ENCODE measurements at regions not wholly inside any gene's neighbourhood (a gene's known extent, or its start where the extent isn't known, plus 50 kb on each side); places are given as distances from the start of the nearest gene placed in this dataset.

GRCh38 chr3:104234442-104235194, 1132.1 kb upstream of the ALCAM start:
- no peak for TF ChIP-seq EZH2 (IDR thresholded peaks at IDR 0.05; ENCODE audit: low read length)
- TF ChIP-seq, protein P1, sequence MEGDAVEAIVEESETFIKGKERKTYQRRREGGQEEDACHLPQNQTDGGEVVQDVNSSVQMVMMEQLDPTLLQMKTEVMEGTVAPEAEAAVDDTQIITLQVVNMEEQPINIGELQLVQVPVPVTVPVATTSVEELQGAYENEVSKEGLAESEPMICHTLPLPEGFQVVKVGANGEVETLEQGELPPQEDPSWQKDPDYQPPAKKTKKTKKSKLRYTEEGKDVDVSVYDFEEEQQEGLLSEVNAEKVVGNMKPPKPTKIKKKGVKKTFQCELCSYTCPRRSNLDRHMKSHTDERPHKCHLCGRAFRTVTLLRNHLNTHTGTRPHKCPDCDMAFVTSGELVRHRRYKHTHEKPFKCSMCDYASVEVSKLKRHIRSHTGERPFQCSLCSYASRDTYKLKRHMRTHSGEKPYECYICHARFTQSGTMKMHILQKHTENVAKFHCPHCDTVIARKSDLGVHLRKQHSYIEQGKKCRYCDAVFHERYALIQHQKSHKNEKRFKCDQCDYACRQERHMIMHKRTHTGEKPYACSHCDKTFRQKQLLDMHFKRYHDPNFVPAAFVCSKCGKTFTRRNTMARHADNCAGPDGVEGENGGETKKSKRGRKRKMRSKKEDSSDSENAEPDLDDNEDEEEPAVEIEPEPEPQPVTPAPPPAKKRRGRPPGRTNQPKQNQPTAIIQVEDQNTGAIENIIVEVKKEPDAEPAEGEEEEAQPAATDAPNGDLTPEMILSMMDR (optimal IDR thresholded peaks at IDR 0.05 in 1 of 3, IDR thresholded peaks at IDR 0.05 in 1 of 3, conservative IDR thresholded peaks at IDR 0.05 in 1 of 3; ENCODE audit: extremely low read depth in 1 of 3, insufficient read depth in 2 of 3, low read length in 3 of 3): no peak
